Fibroblast of skin of right biceps (primary cell): ENCODE measurements at regions not wholly inside any gene's neighbourhood (a gene's known extent, or its start where the extent isn't known, plus 50 kb on each side); places are given as distances from the start of the nearest gene placed in this dataset.
A peak's percentile ranks its signal among the peaks of the same experiment; 100 is the strongest.

Experiments
- DNase-seq: peaks from one replicate; pipeline ENCODE4 v3.0.0-alpha.2; 2013

GRCh38 chr16:51445250-51445649 is 294.2 kb upstream of the SALL1 start:
- DNase-seq = peak; percentile 3

GRCh38 chr16:51443934-51444333 is 292.9 kb upstream of the SALL1 start:
- DNase-seq = no peak

- DNase-seq = no peak
Observed at GRCh38 chr16:51442141-51442870, 291.2 kb upstream of the SALL1 start.

- DNase-seq = peak; percentile 5
Observed at GRCh38 chr16:51440131-51440889, 289.2 kb upstream of the SALL1 start.

GRCh38 chr16:51439271-51439670 is 288.2 kb upstream of the SALL1 start:
- no peak for DNase-seq

- DNase-seq = no peak
Observed at GRCh38 chr16:51436742-51437141, 285.7 kb upstream of the SALL1 start.

GRCh38 chr16:51434567-51435198 is 283.6 kb upstream of the SALL1 start:
- no peak for DNase-seq

GRCh38 chr16:51433599-51433998 is 282.5 kb upstream of the SALL1 start:
- DNase-seq = no peak

GRCh38 chr16:51431517-51432241 is 280.6 kb upstream of the SALL1 start:
- peak; percentile 99 for DNase-seq

- DNase-seq = no peak
Observed at GRCh38 chr16:51430716-51431369, 279.8 kb upstream of the SALL1 start.

GRCh38 chr16:51429041-51429440 is 278.0 kb upstream of the SALL1 start:
- peak; percentile 42 for DNase-seq

- DNase-seq = no peak
Observed at GRCh38 chr16:51427085-51427484, 276.0 kb upstream of the SALL1 start.

- DNase-seq = no peak
Observed at GRCh38 chr16:51426276-51426675, 275.2 kb upstream of the SALL1 start.

GRCh38 chr16:51420247-51420646 is 269.2 kb upstream of the SALL1 start:
- DNase-seq = no peak

GRCh38 chr16:51419768-51420167 is 268.7 kb upstream of the SALL1 start:
- no peak for DNase-seq

GRCh38 chr16:51418258-51418657 is 267.2 kb upstream of the SALL1 start:
- DNase-seq = no peak

- DNase-seq = peak; percentile 48
Observed at GRCh38 chr16:51416926-51417325, 265.9 kb upstream of the SALL1 start.

GRCh38 chr16:51410125-51410524 is 259.1 kb upstream of the SALL1 start:
- no peak for DNase-seq

GRCh38 chr16:51409001-51409675 is 258.1 kb upstream of the SALL1 start:
- peak; percentile 26 for DNase-seq

- DNase-seq = peak; percentile 56
Observed at GRCh38 chr16:51408357-51408756, 257.3 kb upstream of the SALL1 start.

- no peak for DNase-seq
Observed at GRCh38 chr16:51407921-51408320, 256.9 kb upstream of the SALL1 start.

- DNase-seq = no peak
Observed at GRCh38 chr16:51407199-51407598, 256.1 kb upstream of the SALL1 start.
